IMR-90 (cell line): ENCODE measurements at regions not wholly inside any gene's neighbourhood (a gene's known extent, or its start where the extent isn't known, plus 50 kb on each side); places are given as distances from the start of the nearest gene placed in this dataset.

Experiments used
- ATAC-seq: fragments of 200-7000 bp; cut with Tn5 transposase; 2 replicates; pipeline ENCODE4 v1.9.1; 2020; ENCODE audit warnings: low read depth, mild to moderate bottlenecking, moderate library complexity
- BruUV-seq: library from RNA; stranded (reverse); fragments of 400-500 nt; replicated peaks from 2 replicates; lab custom pipeline; 2021; lab: Mats Ljungman, UMichigan
- CTCF ChIA-PET: fragments of 300-600 bp; formaldehyde crosslinking; extraction: SDS; loops from one replicate; lab custom pipeline; 2021; ENCODE audit warnings: antibody characterized with exemption; lab: Yijun Ruan, JAX
- POLR2A ChIA-PET: fragments of 300-600 bp; sonication (Branson Sonifier 250); formaldehyde crosslinking; loops from one replicate; lab custom pipeline; 2022; ENCODE audit warnings: antibody characterized with exemption; ENCODE audit not compliant: unreplicated experiment; lab: Charles Lee
- DNase-seq: peaks from one replicate; pipeline ENCODE4 v3.0.0; 2013
- H2AFZ ChIP-seq: replicated peaks from 2 replicates; pipeline ENCODE3; 2013; ENCODE audit warnings: low read length, mild to moderate bottlenecking; ENCODE audit not compliant: poor library complexity
- H2AK5ac ChIP-seq: 2 replicates; pipeline ENCODE4 v1.6.1; 2013; ENCODE audit warnings: low read depth, low read length, inconsistent platforms
- H2AK9ac ChIP-seq: replicated peaks from 2 replicates; pipeline ENCODE3; 2013; ENCODE audit warnings: mild to moderate bottlenecking, low read depth, low read length, moderate library complexity; ENCODE audit not compliant: poor library complexity
- H2BK120ac ChIP-seq: 2 replicates; pipeline ENCODE4 v1.6.1; 2013; ENCODE audit warnings: low read depth, low read length, inconsistent platforms
- H2BK15ac ChIP-seq: 3 replicates; pipeline ENCODE4 v1.6.1; 2013; ENCODE audit warnings: low read depth, low read length, inconsistent platforms
- H2BK20ac ChIP-seq: 2 replicates; pipeline ENCODE4 v1.6.1; 2013; ENCODE audit warnings: low read depth, mild to moderate bottlenecking, inconsistent platforms, low read length, moderate library complexity
- H2BK5ac ChIP-seq: 2 replicates; pipeline ENCODE4 v1.6.1; 2013; ENCODE audit warnings: mild to moderate bottlenecking, low read depth, low read length, inconsistent platforms; ENCODE audit not compliant: poor library complexity, severe bottlenecking
- H3K14ac ChIP-seq: replicated peaks from 2 replicates; pipeline ENCODE4 v1.6.1; 2013; ENCODE audit warnings: low read depth, low read length, inconsistent platforms
- H3K18ac ChIP-seq: 2 replicates; pipeline ENCODE4 v1.6.1; 2013; ENCODE audit warnings: low read depth, low read length, control low read depth
- H3K23ac ChIP-seq: 2 replicates; pipeline ENCODE4 v1.6.1; 2013; ENCODE audit warnings: low read depth, low read length, inconsistent platforms
- H3K27ac ChIP-seq: 2 replicates; pipeline ENCODE4 v1.5.1; 2013; ENCODE audit warnings: mild to moderate bottlenecking, control low read depth, low read length; ENCODE audit not compliant: insufficient read depth
- H3K27me3 ChIP-seq: 2 replicates; pipeline ENCODE4 v1.6.1; 2013; ENCODE audit warnings: low read length; ENCODE audit not compliant: control insufficient read depth, insufficient read depth
- H3K36me3 ChIP-seq: 2 replicates; pipeline ENCODE4 v1.6.1; 2013; ENCODE audit warnings: low read length, mixed read lengths; ENCODE audit not compliant: control insufficient read depth, insufficient read depth
- H3K4ac ChIP-seq: 2 replicates; pipeline ENCODE4 v1.6.1; 2013; ENCODE audit warnings: low read depth, low read length, inconsistent platforms
- H3K4me1 ChIP-seq: 2 replicates; pipeline ENCODE4 v1.6.1; 2013; ENCODE audit warnings: low read length, mixed read lengths; ENCODE audit not compliant: control insufficient read depth, insufficient read depth
- H3K4me2 ChIP-seq: 2 replicates; pipeline ENCODE4 v1.6.1; 2013; ENCODE audit warnings: low read depth, mild to moderate bottlenecking, control low read depth, low read length, moderate library complexity
- H3K4me3 ChIP-seq: 2 replicates; pipeline ENCODE4 v1.5.1; 2013; ENCODE audit warnings: low read depth, mild to moderate bottlenecking, control low read depth, low read length, moderate library complexity; ENCODE audit not compliant: insufficient read depth
- H3K56ac ChIP-seq: 2 replicates; pipeline ENCODE4 v1.6.1; 2013; ENCODE audit warnings: low read length, inconsistent platforms; ENCODE audit not compliant: insufficient read depth; ENCODE audit errors: extremely low read depth
- H3K79me1 ChIP-seq, 2 experiments: 2 replicates each; pipeline ENCODE4 v1.6.1; 2013; ENCODE audit warnings: low read length in 2 of 2, inconsistent platforms in 1 of 2, low read depth in 1 of 2
- H3K9ac ChIP-seq: 2 replicates; pipeline ENCODE4 v1.6.1; 2013; ENCODE audit warnings: low read depth, low read length, control low read depth
- H3K9me1 ChIP-seq: 2 replicates; pipeline ENCODE4 v1.6.1; 2013; ENCODE audit warnings: low read length, inconsistent platforms; ENCODE audit not compliant: insufficient read depth
- H3K9me3 ChIP-seq: 2 replicates; pipeline ENCODE4 v1.6.1; 2013; ENCODE audit warnings: low read length; ENCODE audit not compliant: control insufficient read depth, insufficient read depth
- H4K20me1 ChIP-seq: 2 replicates; pipeline ENCODE4 v1.6.1; 2013; ENCODE audit warnings: low read length, inconsistent platforms; ENCODE audit not compliant: insufficient read depth
- H4K5ac ChIP-seq: 2 replicates; pipeline ENCODE4 v1.6.1; 2013; ENCODE audit warnings: mild to moderate bottlenecking, low read depth, low read length, control low read depth
- H4K8ac ChIP-seq, 2 experiments: 2 replicates each; pipeline ENCODE4 v1.6.1; 2013; ENCODE audit warnings: low read depth in 2 of 2, low read length in 2 of 2, control low read depth in 1 of 2, inconsistent platforms in 1 of 2
- H4K91ac ChIP-seq: 2 replicates; pipeline ENCODE4 v1.6.1; 2013; ENCODE audit warnings: low read depth, low read length, inconsistent platforms; ENCODE audit not compliant: insufficient read depth
- BHLHE40 ChIP-seq: fragments of 150-350 bp; IDR thresholded peaks from 2 replicates; pipeline ENCODE4 v1.6.1; 2016; ENCODE audit warnings: mild to moderate bottlenecking, low read depth, low read length
- CEBPB ChIP-seq: IDR thresholded peaks from 2 replicates; pipeline ENCODE4 v1.6.1; 2012; ENCODE audit warnings: low read depth, low read length, improper control_type of control experiment
- CHD1 ChIP-seq: IDR thresholded peaks from 2 replicates; pipeline ENCODE4 v1.6.1; 2012; ENCODE audit warnings: low read depth, low read length, improper control_type of control experiment
- FOS ChIP-seq: fragments of 150-350 bp; IDR thresholded peaks from 2 replicates; pipeline ENCODE4 v1.6.1; 2016; ENCODE audit warnings: low read depth, low read length
- MAFK ChIP-seq: IDR thresholded peaks from 2 replicates; pipeline ENCODE4 v1.6.1; 2012; ENCODE audit warnings: low read depth, low read length, improper control_type of control experiment
- MAZ ChIP-seq: IDR thresholded peaks from 2 replicates; pipeline ENCODE4 v1.6.1; 2012; ENCODE audit warnings: low read depth, mild to moderate bottlenecking, low read length, improper control_type of control experiment, moderate library complexity, borderline replicate concordance
- MXI1 ChIP-seq: IDR thresholded peaks from 2 replicates; pipeline ENCODE4 v1.6.1; 2012; ENCODE audit warnings: low read depth, mild to moderate bottlenecking, low read length, moderate library complexity, borderline replicate concordance
- NFE2L2 ChIP-seq: fragments of 150-350 bp; IDR thresholded peaks from 2 replicates; pipeline ENCODE4 v1.6.1; 2016; ENCODE audit warnings: low read depth, mild to moderate bottlenecking, low read length
- POLR2A ChIP-seq: IDR thresholded peaks from 2 replicates; pipeline ENCODE4 v1.6.1; 2012; ENCODE audit warnings: mild to moderate bottlenecking, low read depth, low read length
- RAD21 ChIP-seq: IDR thresholded peaks from 2 replicates; pipeline ENCODE4 v1.6.1; 2012; ENCODE audit warnings: low read length, improper control_type of control experiment
- RCOR1 ChIP-seq: IDR thresholded peaks from 2 replicates; pipeline ENCODE4 v1.6.1; 2012; ENCODE audit warnings: mild to moderate bottlenecking, low read length, improper control_type of control experiment; ENCODE audit not compliant: insufficient replicate concordance
- RFX5 ChIP-seq: IDR thresholded peaks from 2 replicates; pipeline ENCODE4 v1.8.0; 2012; ENCODE audit warnings: low read depth, mild to moderate bottlenecking, low read length, moderate library complexity
- SMC3 ChIP-seq: fragments of 150-350 bp; IDR thresholded peaks from 2 replicates; pipeline ENCODE4 v1.6.1; 2016; ENCODE audit warnings: low read depth, mild to moderate bottlenecking, antibody characterized with exemption, low read length, moderate library complexity
- WGBS, 2 experiments: methylation state at CpG; one replicate each; pipeline versions ENCODE4 v1.1.5 to v1.1.7; 2013; ENCODE audit warnings: missing lambda C conversion rate in 2 of 2; ENCODE audit not compliant: insufficient read length in 1 of 2; ENCODE audit errors: extremely low coverage in 2 of 2; 5-methylcytosine and 5-hydroxymethylcytosine counted together
- dilution Hi-C: fragments of 300-500 bp; cut with HindIII; formaldehyde crosslinking; loops from one replicate; pipeline ENCODE4 v1.14.3; 2018; ENCODE audit warnings: low sequenced_read_pairs; ENCODE audit not compliant: unreplicated experiment
- in situ Hi-C: fragments of 300-500 bp; cut with MboI; formaldehyde crosslinking; loops from 3 replicates; pipeline ENCODE4 v1.14.3; 2019; ENCODE audit warnings: low sequenced_read_pairs, inconsistent platforms, mixed read lengths
- intact Hi-C: fragments of 100-400 bp; cut with micrococcal nuclease; formaldehyde crosslinking; loops from 2 replicates; pipeline ENCODE4 v1.10.0; 2022
- TF ChIP-seq, protein P1 (sequence below): fragments of 150-350 bp; IDR thresholded peaks from 2 replicates; pipeline ENCODE4 v1.6.1; 2017; ENCODE audit warnings: mild to moderate bottlenecking, antibody characterized with exemption, low read length, low read depth
- TF ChIP-seq, protein P2 (sequence below): fragments of 150-350 bp; IDR thresholded peaks from 2 replicates; pipeline ENCODE4 v1.6.1; 2016; ENCODE audit warnings: low read depth, mild to moderate bottlenecking, low read length, moderate library complexity, borderline replicate concordance
- TF ChIP-seq, protein P3 (sequence below): conservative IDR thresholded peaks from 2 replicates; pipeline ENCODE4 v1.5.1; 2012; ENCODE audit warnings: mild to moderate bottlenecking, low read depth, low read length, improper control_type of control experiment

DNA sequence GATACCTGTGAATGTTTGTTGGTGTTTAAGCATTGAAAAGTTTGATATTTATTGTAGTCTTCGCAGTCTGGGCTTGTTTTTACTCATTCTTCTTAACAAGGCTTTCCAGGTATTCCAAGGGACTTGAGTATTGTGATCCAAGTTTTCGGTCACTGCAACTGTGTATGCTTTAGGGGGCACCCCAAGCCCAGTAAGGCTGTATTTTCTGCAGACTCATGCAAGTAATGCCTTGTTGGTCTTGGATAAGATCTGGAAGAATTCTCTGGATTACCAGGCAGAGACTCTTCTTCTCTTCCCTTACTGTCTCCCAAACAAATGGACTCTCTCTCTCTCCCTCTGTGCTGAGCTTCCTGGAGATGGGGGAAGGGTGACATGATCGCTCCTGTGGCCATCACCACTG, 82.1 kb downstream of the RFPL4B start:
- 0 out of 2 replicates have a peak, but pooled peaks cover 1% of the 10 kb centered on the region for H3K9me3 ChIP-seq
- H3K23ac ChIP-seq: no peak overlapping the region
- H2AK5ac ChIP-seq: peak overlapping the region; percentile 36; the same call in 1 of the 2 replicates
- no peaks in the 10 kb centered on the region for H3K79me1 ChIP-seq
- no peak overlapping the region for H3K9ac ChIP-seq
- H3K4me2 ChIP-seq: no peak overlapping the region
- no TSS peak for BruUV-seq
- ChIA-PET CTCF (interaction anchor here (0.6 kb wide), 1 partner anchor 152 kb away, joined by 3 read pairs; no protein-coding TSS in a partner anchor), POLR2A (no interaction called here)
- H2BK120ac ChIP-seq: no peak overlapping the region
- no peak overlapping the region for H4K5ac ChIP-seq
- H3K9me1 ChIP-seq: no peaks in the 10 kb centered on the region
- no peak overlapping the region for H3K4me3 ChIP-seq
- peak overlapping the region; percentile 24; the same call in 1 of the 2 replicates for H3K4ac ChIP-seq
- DNase-seq (peak; percentile 53), ATAC-seq (peak; percentile 57)
- no peak overlapping the region; the same call in 1 of the 2 replicates for H2BK20ac ChIP-seq
- H3K4me1 ChIP-seq: no peaks in the 10 kb centered on the region; the same call in 1 of the 2 replicates
- no peak overlapping the region for H2AK9ac ChIP-seq
- H3K27ac ChIP-seq: no peak overlapping the region
- no peaks in the 10 kb centered on the region for H3K27me3 ChIP-seq
- H4K8ac ChIP-seq: no peak overlapping the region; a peak in 1 of 4 replicates
- peak overlapping the region; percentile 40 for H2AFZ ChIP-seq
- in situ Hi-C loops (no loop called here), intact Hi-C loops (no loop called here), dilution Hi-C loops (no loop called here)
- no peak overlapping the region for H3K18ac ChIP-seq
- H3K14ac ChIP-seq: no peak overlapping the region
- TF ChIP-seq RAD21 (peak; percentile 53), CEBPB (no peak), RCOR1 (no peak), POLR2A (no peak), MAZ (no peak), FOS (no peak), MAFK (no peak; the same call in 1 of the 2 replicates), MXI1 (no peak), RFX5 (no peak), SMC3 (peak; percentile 43), NFE2L2 (peak; percentile 37; the same call in 1 of the 2 replicates), CHD1 (no peak), BHLHE40 (no peak)
- TF ChIP-seq, protein P1, sequence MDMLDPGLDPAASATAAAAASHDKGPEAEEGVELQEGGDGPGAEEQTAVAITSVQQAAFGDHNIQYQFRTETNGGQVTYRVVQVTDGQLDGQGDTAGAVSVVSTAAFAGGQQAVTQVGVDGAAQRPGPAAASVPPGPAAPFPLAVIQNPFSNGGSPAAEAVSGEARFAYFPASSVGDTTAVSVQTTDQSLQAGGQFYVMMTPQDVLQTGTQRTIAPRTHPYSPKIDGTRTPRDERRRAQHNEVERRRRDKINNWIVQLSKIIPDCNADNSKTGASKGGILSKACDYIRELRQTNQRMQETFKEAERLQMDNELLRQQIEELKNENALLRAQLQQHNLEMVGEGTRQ: no peak
- TF ChIP-seq, protein P2, sequence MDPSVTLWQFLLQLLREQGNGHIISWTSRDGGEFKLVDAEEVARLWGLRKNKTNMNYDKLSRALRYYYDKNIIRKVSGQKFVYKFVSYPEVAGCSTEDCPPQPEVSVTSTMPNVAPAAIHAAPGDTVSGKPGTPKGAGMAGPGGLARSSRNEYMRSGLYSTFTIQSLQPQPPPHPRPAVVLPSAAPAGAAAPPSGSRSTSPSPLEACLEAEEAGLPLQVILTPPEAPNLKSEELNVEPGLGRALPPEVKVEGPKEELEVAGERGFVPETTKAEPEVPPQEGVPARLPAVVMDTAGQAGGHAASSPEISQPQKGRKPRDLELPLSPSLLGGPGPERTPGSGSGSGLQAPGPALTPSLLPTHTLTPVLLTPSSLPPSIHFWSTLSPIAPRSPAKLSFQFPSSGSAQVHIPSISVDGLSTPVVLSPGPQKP: no peak
- TF ChIP-seq, protein P3, sequence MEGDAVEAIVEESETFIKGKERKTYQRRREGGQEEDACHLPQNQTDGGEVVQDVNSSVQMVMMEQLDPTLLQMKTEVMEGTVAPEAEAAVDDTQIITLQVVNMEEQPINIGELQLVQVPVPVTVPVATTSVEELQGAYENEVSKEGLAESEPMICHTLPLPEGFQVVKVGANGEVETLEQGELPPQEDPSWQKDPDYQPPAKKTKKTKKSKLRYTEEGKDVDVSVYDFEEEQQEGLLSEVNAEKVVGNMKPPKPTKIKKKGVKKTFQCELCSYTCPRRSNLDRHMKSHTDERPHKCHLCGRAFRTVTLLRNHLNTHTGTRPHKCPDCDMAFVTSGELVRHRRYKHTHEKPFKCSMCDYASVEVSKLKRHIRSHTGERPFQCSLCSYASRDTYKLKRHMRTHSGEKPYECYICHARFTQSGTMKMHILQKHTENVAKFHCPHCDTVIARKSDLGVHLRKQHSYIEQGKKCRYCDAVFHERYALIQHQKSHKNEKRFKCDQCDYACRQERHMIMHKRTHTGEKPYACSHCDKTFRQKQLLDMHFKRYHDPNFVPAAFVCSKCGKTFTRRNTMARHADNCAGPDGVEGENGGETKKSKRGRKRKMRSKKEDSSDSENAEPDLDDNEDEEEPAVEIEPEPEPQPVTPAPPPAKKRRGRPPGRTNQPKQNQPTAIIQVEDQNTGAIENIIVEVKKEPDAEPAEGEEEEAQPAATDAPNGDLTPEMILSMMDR: peak; percentile 47
- 0 out of 2 replicates have a peak overlapping the region, but pooled peaks have one; percentile 17 for H4K91ac ChIP-seq
- no peak overlapping the region for H2BK5ac ChIP-seq
- H3K36me3 ChIP-seq: no peaks in the 10 kb centered on the region
- H4K20me1 ChIP-seq: no peaks in the 10 kb centered on the region
- no peak overlapping the region for H3K56ac ChIP-seq
- no CpG with 5 or more reads among the region's 3 CpGs for WGBS, 2 experiments
- peak overlapping the region; percentile 77; the same call in 2 of the 3 replicates for H2BK15ac ChIP-seq
